Tibial nerve (tissue), 4 donors: ENCODE measurements at regions not wholly inside any gene's neighbourhood (a gene's known extent, or its start where the extent isn't known, plus 50 kb on each side); places are given as distances from the start of the nearest gene placed in this dataset.

Experiments used
- DNase-seq, 2 donors: peaks; one replicate each; pipeline ENCODE4 v3.0.0-alpha.2; 2019; ENCODE audit warnings: low spot score in 2 of 2
- H3K27ac ChIP-seq, 4 donors: fragments of 200-600 bp; sonication (generic) in 3 of 4; one replicate each; pipeline ENCODE4 v1.5.1; 2017 to 2019; ENCODE audit warnings: mild to moderate bottlenecking in 1 of 4
- H3K27me3 ChIP-seq, 2 donors: fragments of 200-600 bp; sonication (generic) in 1 of 2; one replicate each; pipeline versions ENCODE4 v1.5.1 to v1.6.0; 2017 to 2019
- H3K36me3 ChIP-seq, 3 donors: fragments of 200-600 bp; sonication (generic); one replicate each; pipeline ENCODE4 v1.5.1; 2018 to 2019
- H3K4me1 ChIP-seq, 4 donors: fragments of 200-600 bp; sonication (generic) in 3 of 4; one replicate each; pipeline ENCODE4 v1.5.1; 2017 to 2019
- H3K4me3 ChIP-seq, 4 donors: fragments of 200-600 bp; sonication (generic) in 3 of 4; one replicate each; pipeline ENCODE4 v1.5.1; 2017 to 2019; ENCODE audit warnings: mild to moderate bottlenecking in 1 of 4, moderate library complexity in 1 of 4
- H3K9me3 ChIP-seq, 4 donors: fragments of 200-600 bp; sonication (generic) in 3 of 4; one replicate each; pipeline ENCODE4 v1.5.1; 2017 to 2019
- CTCF ChIP-seq, 5 experiments: fragments of 200-600 bp in 3 of 5; fragments of 450-650 bp in 2 of 5; sonication (generic) in 3 of 5; IDR thresholded peaks; one replicate each; pipeline ENCODE4 v1.5.1; 2016 to 2019; ENCODE audit warnings: antibody characterized with exemption in 5 of 5, mild to moderate bottlenecking in 3 of 5, moderate library complexity in 2 of 5
- EP300 ChIP-seq, 2 donors: sonication (generic); formaldehyde crosslinking; IDR thresholded peaks; one replicate each; pipeline ENCODE4 v1.6.1; 2017; ENCODE audit warnings: antibody characterized with exemption in 2 of 2, mild to moderate bottlenecking in 1 of 2
- POLR2A ChIP-seq, 2 donors: fragments of 450-650 bp; IDR thresholded peaks; one replicate each; pipeline ENCODE4 v1.6.1; 2017; ENCODE audit warnings: antibody characterized with exemption in 2 of 2, mild to moderate bottlenecking in 2 of 2, moderate library complexity in 2 of 2
- WGBS, 2 donors: methylation state at CpG; one replicate each; pipeline ENCODE4 v1.1.5; 2018; 5-methylcytosine and 5-hydroxymethylcytosine counted together

- Histone ChIP-seq H3K4me3 (no peak overlapping the region), H3K4me1 (no peaks in the 10 kb centered on the region), H3K36me3 (no peaks in the 10 kb centered on the region), H3K27ac (no peak overlapping the region), H3K27me3 (no peaks in the 10 kb centered on the region), H3K9me3 (no peaks in the 10 kb centered on the region)
- DNase-seq = no peak
- TF ChIP-seq CTCF (IDR thresholded peaks at IDR 0.05) = no peak
- TF ChIP-seq EP300 (IDR thresholded peaks at IDR 0.05) = no peak
- WGBS, 2 donors = 62 to 69% methylated on average over 4 of the region's 4 CpGs
Measured at GRCh38 chr2:21424375-21424774, 300.6 kb downstream of the TDRD15 start.

- H3K27me3 ChIP-seq = no peaks in the 10 kb centered on the region
- DNase-seq = no peak
- H3K9me3 ChIP-seq = no peaks in the 10 kb centered on the region
- no peaks in the 10 kb centered on the region for H3K4me1 ChIP-seq
- WGBS, 2 donors = 20 to 32% methylated on average over 2 of the region's 2 CpGs
- no peaks in the 10 kb centered on the region for H3K36me3 ChIP-seq
- no peak overlapping the region for H3K27ac ChIP-seq
- TF ChIP-seq CTCF (IDR thresholded peaks at IDR 0.05) = no peak
- no peak for TF ChIP-seq EP300 (IDR thresholded peaks at IDR 0.05)
- TF ChIP-seq POLR2A (IDR thresholded peaks at IDR 0.05) = no peak
- H3K4me3 ChIP-seq = no peak overlapping the region
Measured at GRCh38 chr2:21427606-21428005, 303.8 kb downstream of the TDRD15 start.

- TF ChIP-seq EP300 (IDR thresholded peaks at IDR 0.05) (no peak), POLR2A (IDR thresholded peaks at IDR 0.05) (no peak), CTCF (IDR thresholded peaks at IDR 0.05) (no peak)
- no peaks in the 10 kb centered on the region for H3K27me3 ChIP-seq
- H3K4me1 ChIP-seq = no peaks in the 10 kb centered on the region
- DNase-seq = no peak
- WGBS, 2 donors = 93 to 100% methylated on average over 1 of the region's 1 CpG
- H3K27ac ChIP-seq = no peak overlapping the region
- no peaks in the 10 kb centered on the region for H3K9me3 ChIP-seq
- H3K36me3 ChIP-seq = no peaks in the 10 kb centered on the region
- H3K4me3 ChIP-seq = no peak overlapping the region
Measured at GRCh38 chr2:21428754-21429153, 305.0 kb downstream of the TDRD15 start.

- Histone ChIP-seq H3K9me3 (peaks cover 0 to 6% (median 0%) of the 10 kb centered on the region in 4 donors), H3K27ac (no peak overlapping the region), H3K4me3 (no peak overlapping the region), H3K27me3 (no peaks in the 10 kb centered on the region), H3K36me3 (no peaks in the 10 kb centered on the region), H3K4me1 (no peaks in the 10 kb centered on the region)
- TF ChIP-seq CTCF (IDR thresholded peaks at IDR 0.05) (no peak), EP300 (IDR thresholded peaks at IDR 0.05) (no peak), POLR2A (IDR thresholded peaks at IDR 0.05) (no peak)
- whole genome bisulfite sequencing, 2 donors = 83 to 92% methylated on average over 1 of the region's 1 CpG
- no peak for DNase-seq
Measured at GRCh38 chr2:21429747-21430146, 306.0 kb downstream of the TDRD15 start.

GRCh38 chr2:21431078-21431477 is 307.3 kb downstream of the TDRD15 start:
- Histone ChIP-seq H3K9me3 (peaks cover 0 to 6% (median 0%) of the 10 kb centered on the region in 4 donors), H3K4me1 (no peaks in the 10 kb centered on the region), H3K27me3 (no peaks in the 10 kb centered on the region), H3K4me3 (no peak overlapping the region), H3K36me3 (no peaks in the 10 kb centered on the region), H3K27ac (no peak overlapping the region)
- DNase-seq = no peak
- TF ChIP-seq POLR2A (IDR thresholded peaks at IDR 0.05) = no peak
- WGBS, 2 donors = 74 to 84% methylated on average over 5 of the region's 5 CpGs

GRCh38 chr2:21438949-21439348 is 315.2 kb downstream of the TDRD15 start:
- Histone ChIP-seq H3K9me3 (peaks cover 0 to 6% (median 0%) of the 10 kb centered on the region in 4 donors), H3K4me1 (peaks cover 0 to 5% (median 2%) of the 10 kb centered on the region in 4 donors), H3K27me3 (no peaks in the 10 kb centered on the region), H3K36me3 (no peaks in the 10 kb centered on the region), H3K4me3 (no peak overlapping the region), H3K27ac (peak overlapping the region in 2 of 4 donors; percentile 70 to 84)
- DNase-seq = no peak
- TF ChIP-seq CTCF (IDR thresholded peaks at IDR 0.05) (peak in 1 of 5 experiments; percentile 19), EP300 (IDR thresholded peaks at IDR 0.05) (peak in 1 of 2 donors; percentile 91), POLR2A (IDR thresholded peaks at IDR 0.05) (no peak)
- whole genome bisulfite sequencing, 2 donors = 48% methylated on average over 3 of the region's 3 CpGs
